HG03565 (cell line): ENCODE measurements at regions not wholly inside any gene's neighbourhood (a gene's known extent, or its start where the extent isn't known, plus 50 kb on each side); places are given as distances from the start of the nearest gene placed in this dataset.
"Not testable (repeated sequence)": the region's sequence is repeated elsewhere in the genome, so short reads cannot be mapped to it uniquely, and the experiment has no call there.

Experiments used
- ATAC-seq: cut with Tn5 transposase; IDR thresholded peaks from one replicate; pipeline ENCODE4 v1.9.1; 2021; ENCODE audit warnings: mild to moderate bottlenecking, moderate library complexity; ENCODE audit not compliant: unreplicated experiment

GRCh38 chr5:97476852-97477534 lies 293.9 kb upstream of the RIOK2 start:
- ATAC-seq: peak; percentile 46

- no peak for ATAC-seq
Measured at GRCh38 chr5:97478483-97478882, 295.4 kb upstream of the RIOK2 start.

- ATAC-seq: no peak
Measured at GRCh38 chr5:97480313-97480712, 297.3 kb upstream of the RIOK2 start.

GRCh38 chr5:97488126-97488668 lies 305.1 kb upstream of the RIOK2 start:
- no peak for ATAC-seq

- ATAC-seq: no peak
Measured at GRCh38 chr5:97489010-97489840, 306.2 kb upstream of the RIOK2 start.

GRCh38 chr5:97494465-97494864 lies 311.4 kb upstream of the RIOK2 start:
- no peak for ATAC-seq

GRCh38 chr5:97495301-97495700 lies 312.3 kb upstream of the RIOK2 start:
- ATAC-seq: no peak

GRCh38 chr5:97496037-97496436 lies 313.0 kb upstream of the RIOK2 start:
- ATAC-seq: no peak

- ATAC-seq: no peak
Measured at GRCh38 chr5:97498657-97499056, 315.6 kb upstream of the RIOK2 start.

GRCh38 chr5:97499605-97500004 lies 316.6 kb upstream of the RIOK2 start:
- ATAC-seq: no peak

GRCh38 chr5:97501286-97501964 lies 318.4 kb upstream of the RIOK2 start:
- ATAC-seq: no peak

- no peak for ATAC-seq
Measured at GRCh38 chr5:97501965-97502305, 318.9 kb upstream of the RIOK2 start.

- ATAC-seq: no peak
Measured at GRCh38 chr5:97508864-97509263, 325.8 kb upstream of the RIOK2 start.

- not testable (repeated sequence) for ATAC-seq
Measured at GRCh38 chr5:97519565-97519964, 336.5 kb upstream of the RIOK2 start.

- ATAC-seq: not testable (repeated sequence)
Measured at GRCh38 chr5:97523336-97523735, 340.3 kb upstream of the RIOK2 start.

GRCh38 chr5:97525780-97526179 lies 342.7 kb upstream of the RIOK2 start:
- no peak for ATAC-seq

GRCh38 chr5:97528941-97529340 lies 345.9 kb upstream of the RIOK2 start:
- ATAC-seq: no peak

- no peak for ATAC-seq
Measured at GRCh38 chr5:97529354-97529985, 346.4 kb upstream of the RIOK2 start.

GRCh38 chr5:97531549-97531948 lies 348.5 kb upstream of the RIOK2 start:
- ATAC-seq: peak; percentile 51

- ATAC-seq: peak; percentile 71
Measured at GRCh38 chr5:97534166-97534565, 351.1 kb upstream of the RIOK2 start.

- no peak for ATAC-seq
Measured at GRCh38 chr5:97536683-97537082, 353.6 kb upstream of the RIOK2 start.
